ENCODE measurements at regions not wholly inside any gene's neighbourhood (a gene's known extent, or its start where the extent isn't known, plus 50 kb on each side); places are given as distances from the start of the nearest gene placed in this dataset.

- Histone ChIP-seq H3K4me3 (ENCODE audit: low read depth in 1 of 5, low read length in 5 of 5) (no peak overlapping the region), H3K36me3 (ENCODE audit: control insufficient read depth in 5 of 5, insufficient read depth in 5 of 5, low read length in 5 of 5) (no peaks in the 10 kb centered on the region), H3K27ac (ENCODE audit: low read depth, low read length) (no peak overlapping the region), H3K27me3 (ENCODE audit: control insufficient read depth in 5 of 5, insufficient read depth in 4 of 5, low read length in 5 of 5) (peaks cover 0 to 4% (median 0%) of the 10 kb centered on the region in 5 donors), H3K9me3 (ENCODE audit: control insufficient read depth in 5 of 5, low read length in 5 of 5) (no peaks in the 10 kb centered on the region), H3K4me1 (ENCODE audit: control insufficient read depth in 5 of 5, insufficient read depth in 5 of 5, low read length in 5 of 5) (peaks cover 0 to 7% (median 0%) of the 10 kb centered on the region in 5 donors), H3K9ac (ENCODE audit: low read length in 5 of 5) (no peak overlapping the region)
Measured at GRCh38 chr20:60792941-60793340, 459.1 kb upstream of the CDH4 start.

- Histone ChIP-seq H3K4me1 (ENCODE audit: control insufficient read depth in 5 of 5, insufficient read depth in 5 of 5, low read length in 5 of 5) (peaks cover 0 to 10% (median 0%) of the 10 kb centered on the region in 5 donors), H3K4me3 (ENCODE audit: low read depth in 1 of 5, low read length in 5 of 5) (no peak overlapping the region), H3K27ac (ENCODE audit: low read depth, low read length) (no peak overlapping the region), H3K36me3 (ENCODE audit: control insufficient read depth in 5 of 5, insufficient read depth in 5 of 5, low read length in 5 of 5) (no peaks in the 10 kb centered on the region), H3K27me3 (ENCODE audit: control insufficient read depth in 5 of 5, insufficient read depth in 4 of 5, low read length in 5 of 5) (peaks cover 0 to 4% (median 0%) of the 10 kb centered on the region in 5 donors), H3K9me3 (ENCODE audit: control insufficient read depth in 5 of 5, low read length in 5 of 5) (no peaks in the 10 kb centered on the region), H3K9ac (ENCODE audit: low read length in 5 of 5) (no peak overlapping the region)
Measured at GRCh38 chr20:60794674-60795073, 457.4 kb upstream of the CDH4 start.

GRCh38 chr20:60795651-60796050, 456.4 kb upstream of the CDH4 start:
- no peaks in the 10 kb centered on the region for H3K36me3 ChIP-seq (ENCODE audit: control insufficient read depth in 5 of 5, insufficient read depth in 5 of 5, low read length in 5 of 5)
- H3K27ac ChIP-seq (ENCODE audit: low read depth, low read length), result no peak overlapping the region
- peaks cover 0 to 4% (median 0%) of the 10 kb centered on the region in 5 donors for H3K27me3 ChIP-seq (ENCODE audit: control insufficient read depth in 5 of 5, insufficient read depth in 4 of 5, low read length in 5 of 5)
- peaks cover 0 to 8% (median 6%) of the 10 kb centered on the region in 5 donors for H3K9me3 ChIP-seq (ENCODE audit: control insufficient read depth in 5 of 5, low read length in 5 of 5)
- H3K9ac ChIP-seq (ENCODE audit: low read length in 5 of 5), result no peak overlapping the region
- H3K4me1 ChIP-seq (ENCODE audit: control insufficient read depth in 5 of 5, insufficient read depth in 5 of 5, low read length in 5 of 5), result peaks cover 0 to 10% (median 0%) of the 10 kb centered on the region in 5 donors
- no peak overlapping the region for H3K4me3 ChIP-seq (ENCODE audit: low read depth in 1 of 5, low read length in 5 of 5)

GRCh38 chr20:60800185-60800584, 451.9 kb upstream of the CDH4 start:
- no peak overlapping the region for H3K9ac ChIP-seq (ENCODE audit: low read length in 5 of 5)
- peaks cover 0 to 17% (median 11%) of the 10 kb centered on the region in 5 donors for H3K9me3 ChIP-seq (ENCODE audit: control insufficient read depth in 5 of 5, low read length in 5 of 5)
- H3K4me1 ChIP-seq (ENCODE audit: control insufficient read depth in 5 of 5, insufficient read depth in 5 of 5, low read length in 5 of 5), result peaks cover 0 to 42% (median 28%) of the 10 kb centered on the region in 5 donors
- H3K27me3 ChIP-seq (ENCODE audit: control insufficient read depth in 5 of 5, insufficient read depth in 4 of 5, low read length in 5 of 5), result no peaks in the 10 kb centered on the region
- no peak overlapping the region for H3K27ac ChIP-seq (ENCODE audit: low read depth, low read length)
- no peaks in the 10 kb centered on the region for H3K36me3 ChIP-seq (ENCODE audit: control insufficient read depth in 5 of 5, insufficient read depth in 5 of 5, low read length in 5 of 5)
- H3K4me3 ChIP-seq (ENCODE audit: low read depth in 1 of 5, low read length in 5 of 5), result no peak overlapping the region

GRCh38 chr20:60802676-60803075, 449.4 kb upstream of the CDH4 start:
- Histone ChIP-seq H3K4me1 (ENCODE audit: control insufficient read depth in 5 of 5, insufficient read depth in 5 of 5, low read length in 5 of 5) (peaks cover 0 to 39% (median 28%) of the 10 kb centered on the region in 5 donors), H3K27me3 (ENCODE audit: control insufficient read depth in 5 of 5, insufficient read depth in 4 of 5, low read length in 5 of 5) (no peaks in the 10 kb centered on the region), H3K27ac (ENCODE audit: low read depth, low read length) (no peak overlapping the region), H3K36me3 (ENCODE audit: control insufficient read depth in 5 of 5, insufficient read depth in 5 of 5, low read length in 5 of 5) (no peaks in the 10 kb centered on the region), H3K9ac (ENCODE audit: low read length in 5 of 5) (no peak overlapping the region), H3K4me3 (ENCODE audit: low read depth in 1 of 5, low read length in 5 of 5) (no peak overlapping the region), H3K9me3 (ENCODE audit: control insufficient read depth in 5 of 5, low read length in 5 of 5) (peaks cover 0 to 17% (median 11%) of the 10 kb centered on the region in 5 donors)

- Histone ChIP-seq H3K9ac (ENCODE audit: low read length in 5 of 5) (no peak overlapping the region), H3K27ac (ENCODE audit: low read depth, low read length) (no peak overlapping the region), H3K4me1 (ENCODE audit: control insufficient read depth in 5 of 5, insufficient read depth in 5 of 5, low read length in 5 of 5) (peaks cover 0 to 35% (median 28%) of the 10 kb centered on the region in 5 donors), H3K36me3 (ENCODE audit: control insufficient read depth in 5 of 5, insufficient read depth in 5 of 5, low read length in 5 of 5) (no peaks in the 10 kb centered on the region), H3K9me3 (ENCODE audit: control insufficient read depth in 5 of 5, low read length in 5 of 5) (peaks cover 0 to 17% (median 11%) of the 10 kb centered on the region in 5 donors), H3K4me3 (ENCODE audit: low read depth in 1 of 5, low read length in 5 of 5) (peak overlapping the region in 1 of 5 donors; percentile 1), H3K27me3 (ENCODE audit: control insufficient read depth in 5 of 5, insufficient read depth in 4 of 5, low read length in 5 of 5) (no peaks in the 10 kb centered on the region)
Measured at GRCh38 chr20:60803335-60804055, 448.6 kb upstream of the CDH4 start.

GRCh38 chr20:60804240-60804917, 447.7 kb upstream of the CDH4 start:
- Histone ChIP-seq H3K4me1 (ENCODE audit: control insufficient read depth in 5 of 5, insufficient read depth in 5 of 5, low read length in 5 of 5) (peaks cover 0 to 35% (median 28%) of the 10 kb centered on the region in 5 donors), H3K4me3 (ENCODE audit: low read depth in 1 of 5, low read length in 5 of 5) (peak overlapping the region in 1 of 5 donors; percentile 10), H3K36me3 (ENCODE audit: control insufficient read depth in 5 of 5, insufficient read depth in 5 of 5, low read length in 5 of 5) (no peaks in the 10 kb centered on the region), H3K27ac (ENCODE audit: low read depth, low read length) (peak overlapping the region; percentile 5), H3K27me3 (ENCODE audit: control insufficient read depth in 5 of 5, insufficient read depth in 4 of 5, low read length in 5 of 5) (no peaks in the 10 kb centered on the region), H3K9me3 (ENCODE audit: control insufficient read depth in 5 of 5, low read length in 5 of 5) (peaks cover 0 to 17% (median 11%) of the 10 kb centered on the region in 5 donors), H3K9ac (ENCODE audit: low read length in 5 of 5) (no peak overlapping the region)

GRCh38 chr20:60804918-60805630, 447.0 kb upstream of the CDH4 start:
- Histone ChIP-seq H3K4me3 (ENCODE audit: low read depth in 1 of 5, low read length in 5 of 5) (no peak overlapping the region), H3K27ac (ENCODE audit: low read depth, low read length) (peak overlapping the region; percentile 5), H3K9ac (ENCODE audit: low read length in 5 of 5) (no peak overlapping the region)

GRCh38 chr20:60806354-60806753, 445.7 kb upstream of the CDH4 start:
- Histone ChIP-seq H3K27ac (ENCODE audit: low read depth, low read length) (no peak overlapping the region), H3K9ac (ENCODE audit: low read length in 5 of 5) (no peak overlapping the region), H3K4me3 (ENCODE audit: low read depth in 1 of 5, low read length in 5 of 5) (no peak overlapping the region), H3K36me3 (ENCODE audit: control insufficient read depth in 5 of 5, insufficient read depth in 5 of 5, low read length in 5 of 5) (no peaks in the 10 kb centered on the region), H3K4me1 (ENCODE audit: control insufficient read depth in 5 of 5, insufficient read depth in 5 of 5, low read length in 5 of 5) (peaks cover 0 to 35% (median 28%) of the 10 kb centered on the region in 5 donors), H3K9me3 (ENCODE audit: control insufficient read depth in 5 of 5, low read length in 5 of 5) (peaks cover 0 to 9% (median 4%) of the 10 kb centered on the region in 5 donors), H3K27me3 (ENCODE audit: control insufficient read depth in 5 of 5, insufficient read depth in 4 of 5, low read length in 5 of 5) (no peaks in the 10 kb centered on the region)

More at GRCh38 chr20:60804918-60805630, 447.0 kb upstream of the CDH4 start:
- peaks cover 0 to 35% (median 28%) of the 10 kb centered on the region in 5 donors for H3K4me1 ChIP-seq (ENCODE audit: control insufficient read depth in 5 of 5, insufficient read depth in 5 of 5, low read length in 5 of 5)
- peaks cover 0 to 15% (median 11%) of the 10 kb centered on the region in 5 donors for H3K9me3 ChIP-seq (ENCODE audit: control insufficient read depth in 5 of 5, low read length in 5 of 5)
- H3K27me3 ChIP-seq (ENCODE audit: control insufficient read depth in 5 of 5, insufficient read depth in 4 of 5, low read length in 5 of 5), result no peaks in the 10 kb centered on the region
- no peaks in the 10 kb centered on the region for H3K36me3 ChIP-seq (ENCODE audit: control insufficient read depth in 5 of 5, insufficient read depth in 5 of 5, low read length in 5 of 5)
